ENCODE measurements at regions not wholly inside any gene's neighbourhood (a gene's known extent, or its start where the extent isn't known, plus 50 kb on each side); places are given as distances from the start of the nearest gene placed in this dataset.

DNA sequence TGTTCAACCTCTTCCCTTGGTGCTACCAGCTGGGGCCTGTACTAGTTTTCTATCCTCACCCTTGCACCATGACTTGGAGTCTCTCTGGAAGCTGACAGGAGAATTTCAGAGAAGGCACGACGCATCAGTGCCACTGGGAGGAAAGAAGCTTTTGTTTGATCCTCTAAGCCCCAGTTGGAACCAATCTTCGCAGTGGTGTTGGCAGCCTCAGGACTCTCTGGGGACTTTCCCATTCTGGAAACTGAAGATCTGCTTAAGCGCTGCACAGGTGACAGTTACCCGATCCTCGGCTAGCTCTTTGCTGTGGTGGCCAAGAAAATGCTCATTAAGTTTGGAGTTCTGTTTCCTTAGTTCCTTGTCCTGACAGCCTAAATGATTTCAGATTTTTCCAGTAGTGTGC is 222.3 kb downstream of the RHOU start:
- H3K4me3 ChIP-seq (replicated peaks; ENCODE audit: low read depth, low read length) = no peak overlapping the region
- TF ChIP-seq, protein P1, sequence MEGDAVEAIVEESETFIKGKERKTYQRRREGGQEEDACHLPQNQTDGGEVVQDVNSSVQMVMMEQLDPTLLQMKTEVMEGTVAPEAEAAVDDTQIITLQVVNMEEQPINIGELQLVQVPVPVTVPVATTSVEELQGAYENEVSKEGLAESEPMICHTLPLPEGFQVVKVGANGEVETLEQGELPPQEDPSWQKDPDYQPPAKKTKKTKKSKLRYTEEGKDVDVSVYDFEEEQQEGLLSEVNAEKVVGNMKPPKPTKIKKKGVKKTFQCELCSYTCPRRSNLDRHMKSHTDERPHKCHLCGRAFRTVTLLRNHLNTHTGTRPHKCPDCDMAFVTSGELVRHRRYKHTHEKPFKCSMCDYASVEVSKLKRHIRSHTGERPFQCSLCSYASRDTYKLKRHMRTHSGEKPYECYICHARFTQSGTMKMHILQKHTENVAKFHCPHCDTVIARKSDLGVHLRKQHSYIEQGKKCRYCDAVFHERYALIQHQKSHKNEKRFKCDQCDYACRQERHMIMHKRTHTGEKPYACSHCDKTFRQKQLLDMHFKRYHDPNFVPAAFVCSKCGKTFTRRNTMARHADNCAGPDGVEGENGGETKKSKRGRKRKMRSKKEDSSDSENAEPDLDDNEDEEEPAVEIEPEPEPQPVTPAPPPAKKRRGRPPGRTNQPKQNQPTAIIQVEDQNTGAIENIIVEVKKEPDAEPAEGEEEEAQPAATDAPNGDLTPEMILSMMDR (IDR thresholded peaks at IDR 0.05; ENCODE audit: low read length, missing control alignments) = no peak
- no peak for DNase-seq (ENCODE audit: low read depth)

DNA sequence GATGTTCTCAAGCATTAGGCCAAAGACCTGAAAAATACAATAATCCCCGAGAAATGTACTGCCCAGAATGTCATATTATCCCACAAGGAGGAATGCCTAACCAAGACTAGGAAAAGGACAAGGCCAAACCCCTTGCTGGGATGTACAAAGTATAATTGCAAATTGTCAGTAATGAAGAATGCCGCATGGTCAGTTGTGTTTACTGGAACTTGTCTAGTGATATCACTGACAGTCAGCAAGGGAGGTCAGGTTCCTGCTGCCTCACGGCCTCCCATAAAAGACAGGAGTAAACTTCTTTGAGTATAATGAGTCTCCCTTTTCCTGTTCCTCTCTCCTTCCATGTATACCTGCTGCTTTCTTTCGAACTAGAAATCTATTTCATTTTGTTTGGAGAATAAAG is 222.8 kb downstream of the RHOU start:
- no peak for DNase-seq (ENCODE audit: low read depth)
- TF ChIP-seq, protein P1 (IDR thresholded peaks at IDR 0.05; ENCODE audit: low read length, missing control alignments) = no peak
- H3K4me3 ChIP-seq (replicated peaks; ENCODE audit: low read depth, low read length) = no peak overlapping the region

DNA sequence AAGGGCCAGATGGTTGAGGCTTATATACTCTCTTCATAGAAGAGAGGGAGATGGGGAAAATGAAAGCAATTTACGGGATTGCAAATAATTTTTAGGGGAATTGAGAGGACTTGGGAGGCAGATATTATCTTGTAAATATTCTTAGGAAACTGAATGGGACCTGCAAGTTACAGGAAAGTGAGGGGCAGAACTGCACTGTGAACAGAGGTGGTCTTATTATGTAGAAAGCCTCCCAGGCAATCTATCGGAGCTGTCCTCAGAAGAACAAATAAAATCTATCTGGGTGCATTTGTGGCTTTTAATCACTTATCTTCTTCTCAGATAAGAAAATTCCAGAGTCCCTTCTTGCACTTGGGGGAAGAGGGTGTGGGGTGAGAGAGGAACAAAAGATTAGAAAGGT is 223.5 kb downstream of the RHOU start:
- no peak overlapping the region for H3K4me3 ChIP-seq (replicated peaks; ENCODE audit: low read depth, low read length)
- no peak for DNase-seq (ENCODE audit: low read depth)
- TF ChIP-seq, protein P1 (IDR thresholded peaks at IDR 0.05; ENCODE audit: low read length, missing control alignments) = no peak

DNA sequence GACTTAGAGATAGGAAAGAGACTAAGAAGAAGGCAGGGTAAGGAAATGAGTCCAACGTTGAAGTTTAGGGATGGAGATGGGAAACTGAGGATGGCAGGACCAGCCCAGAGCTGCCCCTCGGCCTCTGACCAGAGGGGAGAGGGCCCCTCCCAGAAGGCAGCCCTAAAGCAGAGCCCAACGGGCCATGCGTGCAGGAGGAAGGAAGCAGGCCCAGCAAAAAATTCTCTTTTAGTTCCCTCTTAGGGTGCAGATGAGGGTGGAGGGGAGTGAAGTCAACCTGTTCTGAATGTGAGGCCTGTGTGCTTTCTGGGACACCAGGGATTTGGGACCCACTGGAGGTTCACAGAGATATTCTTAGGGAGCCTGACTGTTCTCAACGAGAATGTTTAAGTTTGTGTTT is 225.4 kb downstream of the RHOU start:
- no peak overlapping the region for H3K4me3 ChIP-seq (replicated peaks; ENCODE audit: low read depth, low read length)
- TF ChIP-seq, protein P1 (IDR thresholded peaks at IDR 0.05; ENCODE audit: low read length, missing control alignments) = no peak
- no peak for DNase-seq (ENCODE audit: low read depth)

DNA sequence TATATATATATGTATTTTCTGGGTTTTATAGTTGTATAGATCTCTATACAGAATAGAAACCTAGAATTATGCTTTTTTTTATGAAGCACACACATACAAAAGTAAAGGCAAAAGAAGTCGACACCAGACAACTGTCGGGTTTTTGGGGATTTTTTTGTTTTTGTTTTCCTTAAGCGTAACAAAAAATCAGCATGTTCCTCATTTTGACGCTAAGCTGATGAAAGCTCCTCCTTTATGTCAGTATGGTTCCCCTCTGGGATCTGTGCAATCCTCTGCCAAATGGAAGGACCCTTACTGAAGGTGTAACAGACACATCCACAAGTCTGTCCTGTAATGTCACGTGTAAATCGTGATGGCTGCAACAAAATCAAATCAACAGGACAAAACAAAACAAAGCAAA is 226.2 kb downstream of the RHOU start:
- TF ChIP-seq, protein P1 (IDR thresholded peaks at IDR 0.05; ENCODE audit: low read length, missing control alignments) = no peak
- DNase-seq (ENCODE audit: low read depth) = no peak
- H3K4me3 ChIP-seq (replicated peaks; ENCODE audit: low read depth, low read length) = no peak overlapping the region

DNA sequence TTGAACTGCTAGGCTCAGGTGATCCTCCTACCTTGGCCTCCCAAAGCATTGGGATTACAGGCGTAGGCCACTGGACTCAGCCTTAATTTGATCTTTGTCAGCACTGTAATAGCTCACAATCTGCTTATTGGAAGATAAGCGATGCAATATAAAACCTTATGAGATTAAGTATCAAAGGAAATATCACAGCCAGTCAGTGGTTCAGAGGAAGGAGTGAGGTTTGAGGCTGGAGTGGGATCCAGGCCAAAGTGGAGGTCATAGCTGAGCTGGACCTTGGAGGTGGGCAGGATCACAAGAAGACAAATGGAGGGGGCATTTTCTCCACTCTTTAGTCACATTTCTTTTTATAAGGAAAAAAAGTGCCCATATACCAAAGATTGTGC is 228.5 kb downstream of the RHOU start:
- DNase-seq (ENCODE audit: low read depth) = no peak
- TF ChIP-seq, protein P1 (IDR thresholded peaks at IDR 0.05; ENCODE audit: low read length, missing control alignments) = no peak

DNA sequence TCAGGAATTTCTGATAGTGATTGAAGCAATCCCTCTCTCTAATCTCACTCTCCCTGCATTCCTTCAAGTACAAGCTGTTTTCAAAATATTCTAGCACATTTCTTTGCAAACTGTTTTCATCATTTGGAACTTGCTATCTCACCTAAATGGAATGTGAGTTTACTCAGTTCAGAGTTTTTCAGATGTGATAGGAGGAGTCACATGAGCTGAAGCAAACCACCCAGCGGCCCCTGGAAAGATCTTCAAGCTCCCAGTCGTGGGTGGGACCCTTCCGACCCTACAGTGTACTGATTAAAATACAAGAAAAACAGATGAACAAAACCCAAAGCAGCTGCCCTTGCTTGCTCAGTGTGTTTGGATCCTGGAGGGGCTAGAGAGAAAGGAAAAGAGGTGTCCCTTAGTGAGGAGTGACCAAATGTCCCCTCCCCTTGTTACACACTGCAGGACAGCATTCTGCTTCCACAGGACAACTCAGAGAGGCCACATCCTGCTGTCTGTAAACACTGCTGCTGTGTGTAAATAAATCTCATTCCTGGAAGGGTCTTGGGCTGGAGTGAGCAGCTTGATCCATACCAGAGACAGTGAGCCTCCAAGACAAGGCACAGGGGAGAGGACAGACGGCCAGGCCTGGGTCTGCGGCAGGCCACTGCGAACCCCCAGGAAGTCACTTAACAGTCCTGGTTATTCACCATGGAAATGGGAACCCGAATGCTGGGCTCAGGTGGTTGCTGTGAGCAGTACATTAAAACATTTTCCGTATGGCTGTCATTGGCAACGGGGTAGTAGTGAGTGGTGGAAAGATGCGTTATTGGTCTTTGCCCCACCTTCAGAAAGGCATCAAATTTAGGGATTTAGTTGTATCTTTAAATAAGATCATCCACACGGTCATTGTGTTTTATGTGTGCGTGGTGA is 229.2 kb downstream of the RHOU start:
- no peak overlapping the region for H3K4me3 ChIP-seq (replicated peaks; ENCODE audit: low read depth, low read length)
- DNase-seq (ENCODE audit: low read depth) = peak; percentile 92
- TF ChIP-seq, protein P1 (IDR thresholded peaks at IDR 0.05; ENCODE audit: low read length, missing control alignments) = no peak

More for the DNA sequence above, 228.5 kb downstream of the RHOU start:
- no peak overlapping the region for H3K4me3 ChIP-seq (replicated peaks; ENCODE audit: low read depth, low read length)
